GM12892 (cell line): ENCODE measurements at regions not wholly inside any gene's neighbourhood (a gene's known extent, or its start where the extent isn't known, plus 50 kb on each side); places are given as distances from the start of the nearest gene placed in this dataset.

Source experiments
- POLR2A ChIP-seq: IDR thresholded peaks from 2 replicates; pipeline ENCODE4 v1.6.1; 2011; ENCODE audit warnings: low read depth, low read length, control low read depth
- POLR2AphosphoS5 ChIP-seq: IDR thresholded peaks from 2 replicates; pipeline ENCODE4 v1.6.1; 2011; ENCODE audit warnings: low read depth, low read length, control low read depth
- TAF1 ChIP-seq: IDR thresholded peaks from 2 replicates; pipeline ENCODE4 v1.6.1; 2011; ENCODE audit warnings: low read depth, mild to moderate bottlenecking, control low read depth, low read length, borderline replicate concordance

GRCh38 chr17:74051348-74051747 lies 152.1 kb upstream of the RPL38 start:
- TF ChIP-seq TAF1 (no peak), POLR2AphosphoS5 (no peak), POLR2A (no peak)
